Colon (tissue), 2 donors: ENCODE measurements at regions not wholly inside any gene's neighbourhood (a gene's known extent, or its start where the extent isn't known, plus 50 kb on each side); places are given as distances from the start of the nearest gene placed in this dataset.
"Not testable (repeated sequence)": the region's sequence is repeated elsewhere in the genome, so short reads cannot be mapped to it uniquely, and the experiment has no call there.

Experiments used
- FAIRE-seq: peaks from 2 replicates; lab custom pipeline; 2012; peaks lifted over from hg19 to GRCh38; lab: Jason Lieb, UNC
- donor health status: control.
- donor health status: control.

GRCh38 chr18:28267878-28268625 lies 91.1 kb upstream of the CDH2 start:
- FAIRE-seq, result no peak

GRCh38 chr18:28267276-28267675 lies 90.3 kb upstream of the CDH2 start:
- FAIRE-seq, result no peak

- FAIRE-seq, result no peak
These were observed 79.2 kb upstream of the CDH2 start for GRCh38 chr18:28256166-28256565.

GRCh38 chr18:28248653-28249052 lies 71.7 kb upstream of the CDH2 start:
- no peak for FAIRE-seq

- not testable (repeated sequence) for FAIRE-seq
These were observed 63.7 kb upstream of the CDH2 start for GRCh38 chr18:28240626-28241025.

GRCh38 chr18:28236487-28236886 lies 59.6 kb upstream of the CDH2 start:
- FAIRE-seq, result no peak
